Neural crest cell (in vitro differentiated cells): ENCODE measurements at regions not wholly inside any gene's neighbourhood (a gene's known extent, or its start where the extent isn't known, plus 50 kb on each side); places are given as distances from the start of the nearest gene placed in this dataset.

Source experiments
- DNase-seq: peaks from one replicate; pipeline ENCODE4 v3.0.0; 2021; ENCODE audit warnings: low read depth, mixed read lengths, low spot score
- H3K27ac Mint-ChIP-seq: one replicate; pipeline ENCODE4 v1.8.0; 2021; ENCODE audit warnings: mild to moderate bottlenecking, mixed read lengths; ENCODE audit not compliant: unreplicated experiment
- H3K27me3 Mint-ChIP-seq: 2 replicates; pipeline ENCODE4 v1.8.0; 2021; ENCODE audit warnings: low read depth, mild to moderate bottlenecking, mixed read lengths
- H3K36me3 Mint-ChIP-seq: 2 replicates; pipeline ENCODE4 v1.8.0; 2021; ENCODE audit warnings: low read depth, mild to moderate bottlenecking, mixed read lengths
- H3K4me1 Mint-ChIP-seq: 2 replicates; pipeline ENCODE4 v1.8.0; 2021; ENCODE audit warnings: mixed read lengths
- H3K4me3 Mint-ChIP-seq: one replicate; pipeline ENCODE4 v1.8.0; 2021; ENCODE audit warnings: mild to moderate bottlenecking, mixed read lengths
- H3K9me3 Mint-ChIP-seq: 2 replicates; pipeline ENCODE4 v1.8.0; 2021; ENCODE audit warnings: mixed read lengths
- TF ChIP-seq, protein P1 (sequence below): fragments of 200-600 bp; sonication (generic); conservative IDR thresholded peaks from 2 replicates; pipeline ENCODE4 v1.5.0; 2021; ENCODE audit warnings: antibody characterized with exemption, mild to moderate bottlenecking

DNA sequence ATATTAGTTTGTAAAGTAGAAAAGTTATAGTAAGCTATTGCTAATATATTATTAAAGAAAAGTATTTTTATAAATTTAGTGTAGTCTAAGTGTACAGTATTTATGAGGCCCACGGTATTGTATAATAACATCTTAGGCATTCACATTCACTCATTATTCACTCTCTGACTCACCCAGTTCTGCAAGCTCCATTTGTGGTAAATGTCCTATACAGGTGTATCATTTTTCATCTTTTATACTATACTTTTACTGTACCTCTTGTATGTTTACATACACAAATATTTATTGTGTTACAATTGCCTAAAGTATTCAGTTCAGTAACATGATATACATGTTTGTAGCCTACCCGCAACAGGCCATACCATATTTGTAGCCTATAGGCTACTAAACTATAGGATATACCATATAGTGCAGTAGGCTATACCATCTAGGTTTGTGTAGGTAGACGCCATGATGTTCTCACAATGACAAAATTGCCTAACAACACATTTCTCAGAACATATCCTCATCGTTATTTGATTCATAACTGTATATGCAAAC, 246.8 kb upstream of the ALCAM start:
- no peak for DNase-seq
- peaks cover 2% of the 10 kb centered on the region for H3K9me3 Mint-ChIP-seq
- H3K36me3 Mint-ChIP-seq = no peaks in the 10 kb centered on the region
- H3K27ac Mint-ChIP-seq = no peak overlapping the region
- H3K4me1 Mint-ChIP-seq = no peaks in the 10 kb centered on the region
- no peak overlapping the region for H3K4me3 Mint-ChIP-seq
- TF ChIP-seq, protein P1, sequence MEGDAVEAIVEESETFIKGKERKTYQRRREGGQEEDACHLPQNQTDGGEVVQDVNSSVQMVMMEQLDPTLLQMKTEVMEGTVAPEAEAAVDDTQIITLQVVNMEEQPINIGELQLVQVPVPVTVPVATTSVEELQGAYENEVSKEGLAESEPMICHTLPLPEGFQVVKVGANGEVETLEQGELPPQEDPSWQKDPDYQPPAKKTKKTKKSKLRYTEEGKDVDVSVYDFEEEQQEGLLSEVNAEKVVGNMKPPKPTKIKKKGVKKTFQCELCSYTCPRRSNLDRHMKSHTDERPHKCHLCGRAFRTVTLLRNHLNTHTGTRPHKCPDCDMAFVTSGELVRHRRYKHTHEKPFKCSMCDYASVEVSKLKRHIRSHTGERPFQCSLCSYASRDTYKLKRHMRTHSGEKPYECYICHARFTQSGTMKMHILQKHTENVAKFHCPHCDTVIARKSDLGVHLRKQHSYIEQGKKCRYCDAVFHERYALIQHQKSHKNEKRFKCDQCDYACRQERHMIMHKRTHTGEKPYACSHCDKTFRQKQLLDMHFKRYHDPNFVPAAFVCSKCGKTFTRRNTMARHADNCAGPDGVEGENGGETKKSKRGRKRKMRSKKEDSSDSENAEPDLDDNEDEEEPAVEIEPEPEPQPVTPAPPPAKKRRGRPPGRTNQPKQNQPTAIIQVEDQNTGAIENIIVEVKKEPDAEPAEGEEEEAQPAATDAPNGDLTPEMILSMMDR = no peak
- no peaks in the 10 kb centered on the region for H3K27me3 Mint-ChIP-seq

DNA sequence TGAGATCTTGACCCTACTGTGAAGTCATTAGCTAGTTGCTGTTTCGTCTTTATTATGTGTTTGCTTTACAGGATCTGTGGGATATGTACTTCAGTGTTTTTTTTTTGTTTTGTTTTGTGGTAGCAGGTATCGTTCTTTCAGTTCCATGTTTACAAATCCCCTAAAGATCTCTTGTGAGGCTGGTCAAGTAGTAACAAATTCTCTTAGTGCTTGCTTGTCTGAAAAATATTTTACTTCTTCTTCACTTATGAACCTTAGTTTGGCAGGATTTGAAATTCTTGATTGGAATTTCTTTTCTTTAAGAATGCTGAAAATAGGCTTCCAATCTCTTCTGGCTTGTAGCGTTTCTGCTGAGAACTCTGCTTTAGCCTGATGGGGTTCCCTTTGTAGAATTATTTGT, 235.8 kb upstream of the ALCAM start:
- H3K27ac Mint-ChIP-seq = no peak overlapping the region
- TF ChIP-seq, protein P1 = no peak
- H3K36me3 Mint-ChIP-seq = peaks cover 20% of the 10 kb centered on the region
- no peak for DNase-seq
- H3K27me3 Mint-ChIP-seq = no peaks in the 10 kb centered on the region
- peaks cover 29% of the 10 kb centered on the region for H3K9me3 Mint-ChIP-seq
- H3K4me3 Mint-ChIP-seq = no peak overlapping the region
- H3K4me1 Mint-ChIP-seq = no peaks in the 10 kb centered on the region

DNA sequence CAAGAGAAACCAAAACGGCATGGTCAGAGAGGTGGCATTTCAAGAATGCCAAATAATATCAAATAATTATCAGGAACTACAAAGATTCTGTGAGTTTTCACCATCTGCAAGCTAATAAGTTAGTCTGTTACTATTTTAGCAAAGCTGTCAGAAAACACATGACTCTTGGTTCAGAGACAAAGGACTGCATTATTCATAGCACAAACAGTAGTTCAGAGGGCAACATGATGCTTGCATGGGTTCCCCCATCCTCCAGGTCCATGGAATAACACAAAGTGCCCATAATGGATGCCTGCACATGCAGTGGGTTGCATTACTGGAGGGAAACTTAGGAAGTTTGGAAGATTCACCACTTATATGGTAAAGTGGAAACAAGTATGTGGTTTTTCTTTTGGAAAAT, 228.8 kb upstream of the ALCAM start:
- no peaks in the 10 kb centered on the region for H3K36me3 Mint-ChIP-seq
- peaks cover 6% of the 10 kb centered on the region for H3K9me3 Mint-ChIP-seq
- peaks cover 12% of the 10 kb centered on the region for H3K4me1 Mint-ChIP-seq
- DNase-seq = no peak
- H3K27ac Mint-ChIP-seq = no peak overlapping the region
- no peaks in the 10 kb centered on the region for H3K27me3 Mint-ChIP-seq
- no peak overlapping the region for H3K4me3 Mint-ChIP-seq
- TF ChIP-seq, protein P1 = no peak

DNA sequence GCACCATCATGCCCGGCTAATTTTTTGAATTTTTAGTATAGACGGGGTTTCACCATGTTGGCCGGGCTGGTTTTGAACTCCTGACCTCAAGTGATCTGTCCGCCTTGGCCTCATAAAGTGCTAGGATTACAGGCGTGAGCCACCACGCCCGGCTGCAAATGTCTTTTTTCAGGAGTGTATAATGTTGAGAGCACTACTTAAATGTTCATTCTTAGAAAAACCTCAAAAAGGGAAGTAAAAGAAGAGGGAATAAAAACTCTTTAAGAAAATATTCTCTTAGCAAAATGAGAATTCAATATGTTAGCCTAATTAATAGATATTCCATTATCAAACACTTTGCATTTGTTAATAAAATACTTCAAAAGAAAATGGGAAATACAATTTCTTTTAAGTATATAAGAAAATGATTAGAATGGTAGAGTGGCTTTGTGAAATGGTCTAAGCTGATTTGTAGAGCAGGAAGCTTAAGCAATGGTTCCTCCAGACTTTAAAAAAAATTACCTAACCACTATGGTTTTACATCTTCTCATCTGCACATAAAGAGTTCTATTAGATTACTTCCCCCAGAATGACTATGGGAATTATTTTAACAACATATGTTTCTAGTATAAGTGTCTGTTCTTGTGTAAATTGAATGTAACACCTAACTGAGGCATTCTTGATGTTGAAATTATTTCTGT, 226.7 kb upstream of the ALCAM start:
- Mint-ChIP-seq H3K27me3 (no peaks in the 10 kb centered on the region), H3K4me1 (peaks cover 12% of the 10 kb centered on the region), H3K27ac (no peak overlapping the region), H3K36me3 (no peaks in the 10 kb centered on the region), H3K4me3 (no peak overlapping the region), H3K9me3 (peaks cover 6% of the 10 kb centered on the region)
- TF ChIP-seq, protein P1 = no peak
- no peak for DNase-seq

DNA sequence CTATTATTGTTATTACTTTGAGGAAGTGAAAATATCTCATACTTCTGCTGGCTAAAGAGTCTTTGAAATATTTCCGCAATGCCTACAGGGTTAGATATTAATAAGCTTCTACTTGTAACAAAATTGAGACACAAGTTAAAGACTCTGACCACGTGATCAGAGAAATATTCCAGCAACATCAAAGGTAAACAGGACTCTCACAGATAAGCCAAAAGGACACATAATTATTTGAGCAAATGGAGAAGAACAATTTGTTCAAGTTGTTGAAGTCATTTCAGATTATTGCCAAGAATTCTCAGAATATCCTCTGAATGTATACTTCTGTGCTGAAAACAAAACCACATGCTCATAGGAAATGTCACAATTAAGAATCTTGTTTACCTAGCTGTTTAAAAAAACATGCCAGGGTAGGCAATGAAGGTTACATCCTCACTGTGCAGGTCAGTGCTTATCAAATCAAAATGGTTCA, 225.8 kb upstream of the ALCAM start:
- Mint-ChIP-seq H3K36me3 (no peaks in the 10 kb centered on the region), H3K4me1 (peaks cover 19% of the 10 kb centered on the region), H3K27ac (no peak overlapping the region), H3K4me3 (no peak overlapping the region), H3K9me3 (peaks cover 6% of the 10 kb centered on the region), H3K27me3 (no peaks in the 10 kb centered on the region)
- no peak for DNase-seq
- TF ChIP-seq, protein P1 = no peak
